CD4-positive, alpha-beta T cell treated with Interleukin-4 for 1 hour (primary cell): ENCODE measurements at regions not wholly inside any gene's neighbourhood (a gene's known extent, or its start where the extent isn't known, plus 50 kb on each side); places are given as distances from the start of the nearest gene placed in this dataset.

Experiments used
- DNase-seq, 2 donors: peaks; one replicate each; pipeline ENCODE4 v3.0.0-alpha.2; 2020 to 2022

DNA sequence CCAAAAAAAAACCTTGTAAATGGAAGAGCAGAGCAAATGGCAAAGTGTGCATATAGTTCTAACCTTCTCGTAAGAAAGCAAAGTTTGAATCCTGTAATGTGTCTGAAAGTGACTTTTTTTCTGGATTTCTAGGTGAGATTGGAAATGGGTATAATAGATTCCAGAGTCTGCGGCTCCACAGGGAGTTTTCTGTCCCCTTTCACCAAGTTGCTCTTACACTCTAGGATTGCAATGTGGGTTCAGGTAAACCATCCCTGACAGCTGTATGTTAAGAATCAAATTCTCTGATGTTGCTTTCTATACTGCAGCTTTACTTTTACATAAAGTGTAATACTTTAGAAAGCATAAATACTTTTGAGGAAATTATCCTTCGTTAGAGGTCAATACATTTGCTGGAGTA, 260.1 kb downstream of the PRL start:
- DNase-seq: no peak

GRCh38 chr6:22041797-22042480, 254.9 kb downstream of the PRL start:
- DNase-seq: no peak

DNA sequence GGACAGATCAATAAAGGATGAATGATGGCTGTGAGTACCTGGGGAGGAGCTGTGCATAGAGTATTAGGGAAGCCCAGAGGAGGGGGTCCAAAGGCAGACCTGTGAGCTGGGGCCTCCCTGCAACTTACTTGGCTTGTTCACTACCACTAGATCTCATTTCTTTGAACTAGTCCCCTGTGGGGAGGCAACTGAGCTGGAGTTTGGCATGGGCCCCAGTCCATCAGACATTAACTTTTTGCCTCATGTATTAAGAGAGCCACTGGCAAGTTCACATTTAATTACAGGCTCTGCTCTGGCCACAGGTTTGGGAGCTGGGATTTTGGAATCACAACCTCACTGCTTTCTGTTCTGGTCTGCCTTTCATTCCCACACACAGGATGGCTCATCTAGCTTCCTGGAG, 254.1 kb downstream of the PRL start:
- no peak for DNase-seq

DNA sequence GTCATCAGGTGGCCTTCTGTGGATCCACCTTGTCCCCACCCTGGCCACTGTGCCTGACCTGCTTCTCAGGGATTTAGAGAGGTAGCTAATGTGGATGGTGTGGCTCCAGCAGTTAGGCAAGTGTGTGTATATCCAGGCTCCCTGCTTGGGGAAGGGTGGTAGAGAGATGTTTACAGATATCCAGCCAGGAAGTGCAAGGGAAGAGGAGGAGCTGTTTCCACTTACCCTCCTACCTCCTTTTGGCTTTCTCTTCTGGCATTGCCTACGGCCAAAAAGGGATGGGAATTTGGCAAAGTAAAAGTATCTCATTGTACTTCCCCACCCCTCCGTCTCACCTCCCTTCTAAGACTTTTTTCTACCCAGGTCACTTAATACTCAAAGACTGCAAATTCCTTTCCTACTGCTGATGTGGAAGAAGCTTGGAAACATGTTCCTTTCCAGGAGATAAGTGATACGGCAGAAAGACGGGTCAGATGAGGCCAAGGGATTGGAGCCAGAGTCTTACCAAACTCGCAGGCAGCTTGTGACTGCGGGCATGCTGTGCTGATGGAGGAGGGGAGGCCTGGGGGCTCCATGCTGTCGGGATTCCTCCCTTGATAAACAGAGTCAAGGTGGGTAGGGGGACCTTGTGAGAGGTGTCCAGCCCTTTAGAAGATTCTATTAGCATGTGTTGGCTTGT, 253.4 kb downstream of the PRL start:
- no peak for DNase-seq

GRCh38 chr6:22045261-22045912, 251.4 kb downstream of the PRL start:
- peak in 1 of 2 donors; percentile 7 for DNase-seq

DNA sequence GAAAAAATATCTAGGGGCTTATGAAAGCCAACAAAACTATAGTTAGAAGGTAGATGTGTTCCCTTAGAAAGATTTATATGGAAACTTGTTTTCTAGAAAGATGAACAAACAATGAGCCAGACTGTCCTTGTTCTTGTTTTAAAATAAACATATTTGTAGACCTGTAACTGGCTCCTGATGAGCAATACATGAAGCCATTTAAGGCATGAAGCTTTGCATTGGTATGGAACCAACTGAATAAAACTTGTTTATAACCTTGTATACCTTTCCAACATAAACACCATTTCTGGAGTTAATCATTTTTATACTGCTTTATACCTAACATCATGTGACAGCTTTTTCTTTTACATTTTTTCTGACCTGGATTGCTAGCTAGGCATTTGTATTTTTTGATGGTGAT, 247.8 kb downstream of the PRL start:
- no peak for DNase-seq

DNA sequence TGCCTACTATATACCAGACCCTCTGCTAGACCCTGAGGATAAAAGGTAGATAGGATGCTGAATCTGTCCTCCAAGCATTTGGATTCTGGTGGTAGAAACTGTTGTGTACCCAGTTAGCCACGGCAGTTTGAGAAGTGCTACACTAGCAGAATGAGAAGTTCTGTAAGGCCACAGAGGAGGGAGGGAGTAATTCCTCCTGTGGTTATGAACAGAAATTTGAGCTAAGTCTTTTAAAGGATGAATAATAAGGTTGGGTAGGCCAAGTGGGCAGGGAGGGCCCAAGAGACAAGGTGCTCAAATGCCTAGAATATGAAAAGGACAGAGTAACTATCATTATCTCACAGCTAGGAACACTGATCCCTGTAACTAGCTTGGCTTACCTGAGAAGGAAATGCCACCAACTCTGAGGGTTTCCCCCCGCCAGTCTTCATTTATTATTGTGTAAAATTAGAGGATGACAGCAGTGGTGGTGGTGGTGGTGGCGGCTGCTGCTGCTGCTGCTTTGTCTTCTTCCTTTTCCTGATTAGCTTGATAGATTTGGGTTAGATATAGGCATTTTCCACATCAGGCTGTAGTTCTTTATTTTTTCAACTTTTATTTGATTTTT, 243.3 kb downstream of the PRL start:
- no peak for DNase-seq

- DNase-seq: no peak
These were observed 240.4 kb downstream of the PRL start for GRCh38 chr6:22056398-22056797.

GRCh38 chr6:22057962-22058361, 238.9 kb downstream of the PRL start:
- DNase-seq: no peak

- no peak for DNase-seq
These were observed 237.7 kb downstream of the PRL start for GRCh38 chr6:22059126-22059525.

- no peak for DNase-seq
These were observed 236.9 kb downstream of the PRL start for GRCh38 chr6:22059946-22060345.

GRCh38 chr6:22062807-22063408, 233.9 kb downstream of the PRL start:
- DNase-seq: peak; percentile 14 to 63

GRCh38 chr6:22064558-22064957, 232.3 kb downstream of the PRL start:
- DNase-seq: no peak

DNA sequence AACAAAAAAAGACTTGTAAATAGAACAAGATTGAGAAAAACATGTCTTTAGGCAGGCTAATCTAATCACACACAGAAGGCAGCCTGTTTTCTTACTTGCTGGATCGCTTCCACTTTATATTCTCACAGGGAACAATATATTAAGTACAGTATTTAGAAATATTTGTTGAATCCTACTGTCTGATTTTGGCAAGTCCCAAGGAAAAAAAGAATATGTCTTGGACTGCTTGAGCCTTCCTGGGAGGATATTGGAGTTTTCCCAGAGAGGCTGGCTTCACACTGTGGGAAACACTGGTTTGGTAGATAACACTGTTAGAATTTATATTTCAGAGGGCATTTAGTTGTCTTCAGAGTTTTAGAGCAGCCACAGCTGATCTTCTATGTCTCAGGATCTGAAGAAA, 229.7 kb downstream of the PRL start:
- DNase-seq: no peak

- no peak for DNase-seq
These were observed 229.2 kb downstream of the PRL start for GRCh38 chr6:22067671-22068070.

DNA sequence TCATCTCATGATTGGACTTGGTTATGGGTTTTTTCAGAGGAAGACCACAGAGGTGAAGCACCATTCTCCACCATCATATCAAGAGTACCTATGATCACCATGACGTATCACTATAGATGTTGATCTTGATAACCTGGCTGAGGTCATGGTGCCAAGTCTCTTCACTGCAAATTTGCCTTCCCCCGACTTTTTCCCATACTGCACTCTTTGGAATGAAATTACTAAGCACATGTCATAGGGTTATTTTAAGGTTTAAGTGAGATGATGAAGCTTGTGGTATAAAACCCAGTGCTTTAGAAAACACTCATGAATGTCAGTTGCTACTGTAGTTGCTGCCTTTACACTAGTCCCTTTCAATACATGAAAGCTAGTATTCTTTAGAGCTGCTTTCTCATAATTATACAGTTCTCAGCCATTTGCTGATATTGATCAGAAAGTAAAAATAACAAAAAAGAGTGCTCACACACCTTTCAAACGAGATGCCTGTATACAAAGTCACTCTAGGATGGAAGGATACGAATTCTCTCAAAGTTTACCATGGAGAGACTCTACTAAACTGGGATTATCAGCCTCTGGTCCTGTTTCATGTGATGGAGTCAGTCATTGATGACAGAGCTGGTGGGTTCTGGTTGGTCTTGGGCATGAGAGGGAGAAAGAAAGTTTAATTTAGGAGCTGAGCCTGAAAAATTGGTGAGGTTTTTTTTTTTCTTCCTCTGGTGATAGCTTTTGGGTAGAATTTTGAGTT, 228.1 kb downstream of the PRL start:
- no peak for DNase-seq

DNA sequence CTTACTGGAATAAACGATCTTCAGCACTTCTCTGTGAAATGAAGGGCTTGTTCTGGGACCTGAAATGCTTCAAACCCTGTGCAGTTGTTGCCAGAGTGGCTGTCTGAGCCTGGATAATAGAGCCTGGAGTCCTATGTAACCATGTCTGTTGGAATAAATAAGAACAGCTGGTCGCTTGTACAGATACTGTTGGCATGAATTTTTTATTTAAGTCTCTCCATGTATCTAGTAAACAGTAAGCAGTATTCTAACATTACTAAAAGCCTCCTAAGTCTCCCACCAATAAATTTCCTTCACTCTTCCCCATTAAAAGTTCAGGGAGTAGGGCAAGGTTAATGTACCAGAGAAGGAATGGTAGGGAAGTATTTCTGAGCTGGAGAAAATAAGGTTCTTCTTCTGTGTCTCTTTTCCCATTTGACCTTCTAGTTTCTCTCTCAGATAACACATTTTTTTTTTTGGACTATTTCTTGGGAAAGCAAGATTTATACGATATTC, 227.5 kb downstream of the PRL start:
- DNase-seq: no peak

- DNase-seq: no peak
These were observed 225.4 kb downstream of the PRL start for GRCh38 chr6:22071270-22072041.

- no peak for DNase-seq
These were observed 223.9 kb downstream of the PRL start for GRCh38 chr6:22072949-22073348.

GRCh38 chr6:22073516-22074198, 223.2 kb downstream of the PRL start:
- DNase-seq: no peak

DNA sequence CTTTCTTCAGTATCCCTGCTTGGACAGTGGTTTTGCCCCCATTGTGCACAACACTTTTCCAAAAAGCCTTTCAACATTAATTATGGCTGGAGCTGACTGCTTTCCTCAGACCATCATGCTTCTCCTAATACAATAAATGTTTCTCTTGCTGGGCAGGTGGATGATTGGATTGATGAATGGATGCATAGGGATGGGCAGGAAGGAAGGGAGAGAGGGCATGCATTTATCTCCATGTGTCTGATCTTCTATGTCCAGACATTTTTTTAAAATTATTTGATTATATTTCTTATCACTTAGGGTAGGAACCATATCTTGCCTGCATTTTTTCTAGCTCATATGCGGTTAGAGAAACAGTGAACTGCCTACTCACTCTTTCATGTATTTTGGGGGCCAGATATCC, 218.5 kb downstream of the PRL start:
- no peak for DNase-seq
